Epithelial cell of esophagus (primary cell): ENCODE measurements at regions not wholly inside any gene's neighbourhood (a gene's known extent, or its start where the extent isn't known, plus 50 kb on each side); places are given as distances from the start of the nearest gene placed in this dataset.

Experiments used
- DNase-seq: peaks from one replicate; pipeline ENCODE4 v3.0.0; 2010; ENCODE audit warnings: low read depth
- H3K4me3 ChIP-seq: 2 replicates; pipeline ENCODE4 v1.5.1; 2011; ENCODE audit warnings: mild to moderate bottlenecking, low read length, control low read depth
- TF ChIP-seq, protein P1 (sequence below): IDR thresholded peaks from 2 replicates; pipeline ENCODE4 v1.5.1; 2011; ENCODE audit warnings: low read depth, mild to moderate bottlenecking, low read length, control low read depth, inconsistent platforms; ENCODE audit not compliant: insufficient read depth; ENCODE audit errors: missing control alignments

DNA sequence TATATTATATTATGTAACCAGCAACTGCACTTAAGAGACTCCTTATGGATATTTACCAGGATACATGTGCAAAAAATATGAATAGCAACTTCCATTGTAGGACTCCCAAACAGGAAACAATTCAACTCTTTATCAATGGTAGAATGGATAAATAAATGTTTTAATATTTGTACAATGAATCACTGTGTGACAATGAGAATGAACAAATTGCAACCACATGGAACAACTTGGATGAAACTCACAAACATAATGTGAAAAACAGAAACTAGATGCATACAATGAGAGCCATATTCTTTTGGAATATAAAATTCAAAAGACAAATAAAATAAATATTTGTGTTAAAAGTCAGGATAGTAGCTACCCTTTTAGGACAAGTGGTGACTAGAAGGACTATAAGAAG, 1015.7 kb downstream of the TECRL start:
- TF ChIP-seq, protein P1, sequence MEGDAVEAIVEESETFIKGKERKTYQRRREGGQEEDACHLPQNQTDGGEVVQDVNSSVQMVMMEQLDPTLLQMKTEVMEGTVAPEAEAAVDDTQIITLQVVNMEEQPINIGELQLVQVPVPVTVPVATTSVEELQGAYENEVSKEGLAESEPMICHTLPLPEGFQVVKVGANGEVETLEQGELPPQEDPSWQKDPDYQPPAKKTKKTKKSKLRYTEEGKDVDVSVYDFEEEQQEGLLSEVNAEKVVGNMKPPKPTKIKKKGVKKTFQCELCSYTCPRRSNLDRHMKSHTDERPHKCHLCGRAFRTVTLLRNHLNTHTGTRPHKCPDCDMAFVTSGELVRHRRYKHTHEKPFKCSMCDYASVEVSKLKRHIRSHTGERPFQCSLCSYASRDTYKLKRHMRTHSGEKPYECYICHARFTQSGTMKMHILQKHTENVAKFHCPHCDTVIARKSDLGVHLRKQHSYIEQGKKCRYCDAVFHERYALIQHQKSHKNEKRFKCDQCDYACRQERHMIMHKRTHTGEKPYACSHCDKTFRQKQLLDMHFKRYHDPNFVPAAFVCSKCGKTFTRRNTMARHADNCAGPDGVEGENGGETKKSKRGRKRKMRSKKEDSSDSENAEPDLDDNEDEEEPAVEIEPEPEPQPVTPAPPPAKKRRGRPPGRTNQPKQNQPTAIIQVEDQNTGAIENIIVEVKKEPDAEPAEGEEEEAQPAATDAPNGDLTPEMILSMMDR, result no peak
- no peak overlapping the region for H3K4me3 ChIP-seq

DNA sequence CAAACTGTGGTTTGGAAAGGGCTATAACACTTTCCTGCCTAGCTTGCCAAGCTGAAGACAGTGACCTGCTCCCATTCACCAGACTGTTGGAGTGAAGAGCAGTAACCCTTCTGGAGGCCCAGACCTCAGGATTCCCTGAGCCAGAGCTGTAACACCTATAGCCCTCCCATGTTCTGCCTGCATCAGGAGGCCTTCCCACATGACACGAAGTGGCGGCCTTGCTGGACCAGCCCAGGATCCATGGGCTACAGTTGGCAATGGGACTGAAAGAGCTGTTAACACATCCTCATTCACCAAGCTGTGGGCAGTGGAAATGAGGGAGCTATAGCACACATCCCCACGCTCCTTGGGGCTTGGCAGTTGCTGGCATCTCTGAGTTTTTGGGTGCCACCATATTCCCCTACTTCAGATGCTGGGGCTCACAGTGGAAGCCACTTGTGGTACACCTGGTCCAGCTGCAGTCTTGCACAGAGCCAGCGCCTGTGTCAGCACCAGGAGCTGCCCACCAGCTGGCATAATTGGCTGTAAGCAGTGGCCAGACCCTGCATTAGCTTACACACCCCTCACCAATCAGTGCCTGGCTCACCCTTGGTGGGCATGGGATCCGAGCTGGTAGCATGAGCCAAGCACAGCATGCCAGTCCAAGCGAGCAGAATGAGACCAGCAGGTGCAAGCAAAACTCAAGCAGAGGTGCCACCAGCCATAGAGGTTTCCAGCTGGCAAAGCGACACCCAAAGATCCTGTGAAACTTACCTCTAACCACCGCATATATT, 1029.3 kb downstream of the TECRL start:
- DNase-seq, result no peak
- TF ChIP-seq, protein P1, result no peak
- H3K4me3 ChIP-seq, result no peak overlapping the region

More for the DNA sequence above, 1015.7 kb downstream of the TECRL start:
- DNase-seq, result no peak

DNA sequence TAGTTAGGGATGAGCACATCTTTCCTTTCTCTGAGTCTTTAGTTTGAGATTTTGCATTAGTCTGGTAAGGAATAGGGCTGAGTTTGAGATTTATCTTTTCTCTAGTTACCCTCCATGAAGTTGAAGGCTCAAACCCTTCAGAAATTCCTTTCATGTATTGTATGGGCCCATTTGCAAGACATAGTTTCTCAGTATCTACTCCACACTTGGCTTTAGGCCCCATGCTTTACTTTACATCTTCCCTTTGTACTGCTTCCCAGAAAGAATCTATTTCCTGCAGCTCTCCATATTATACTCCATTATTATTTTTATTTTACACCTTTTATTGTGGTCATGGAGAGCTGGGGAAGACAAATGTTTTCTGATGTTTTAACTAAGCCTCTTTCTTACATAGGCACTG, 1038.2 kb downstream of the TECRL start:
- TF ChIP-seq, protein P1, result no peak
- no peak for DNase-seq
- no peak overlapping the region for H3K4me3 ChIP-seq

DNA sequence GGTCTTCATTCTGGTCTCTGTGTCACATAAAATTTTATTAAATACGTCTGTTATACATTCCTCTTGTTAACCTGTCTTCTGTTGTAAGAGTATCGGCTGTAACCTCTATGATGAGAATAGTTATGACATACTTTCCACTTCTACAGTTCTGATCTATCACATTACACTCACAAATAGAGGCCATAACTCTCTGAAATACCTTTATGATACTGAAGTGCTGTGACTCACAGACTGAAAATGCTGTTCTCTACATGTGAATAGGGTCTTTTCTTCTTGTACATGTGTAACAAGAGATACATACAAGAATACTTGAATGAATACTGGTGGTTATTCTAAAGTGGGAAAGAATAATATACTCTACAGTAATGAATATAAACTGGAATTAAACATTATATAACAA, 1047.6 kb downstream of the TECRL start:
- TF ChIP-seq, protein P1, result no peak
- no peak for DNase-seq
- no peak overlapping the region for H3K4me3 ChIP-seq

DNA sequence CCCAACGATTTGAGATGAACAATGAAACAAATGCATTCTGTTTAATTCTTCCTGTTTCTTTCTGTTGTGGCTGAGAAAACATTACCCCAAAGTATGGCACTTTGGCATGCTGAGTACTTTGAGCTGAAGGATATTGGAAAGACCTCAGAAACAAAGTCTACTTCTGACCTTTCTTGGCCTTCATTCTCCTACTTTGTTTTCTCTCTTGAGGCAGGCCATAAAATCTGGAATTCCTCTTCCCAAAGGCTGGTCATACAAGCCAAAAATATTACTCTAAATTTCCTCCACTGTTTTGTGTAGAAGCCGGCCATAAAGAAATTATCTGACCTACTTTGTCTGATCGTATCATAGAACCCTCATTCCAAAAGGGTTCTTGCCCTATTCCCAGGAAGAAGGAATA, 1048.2 kb downstream of the TECRL start:
- TF ChIP-seq, protein P1, result no peak
- H3K4me3 ChIP-seq, result no peak overlapping the region
- DNase-seq, result no peak

DNA sequence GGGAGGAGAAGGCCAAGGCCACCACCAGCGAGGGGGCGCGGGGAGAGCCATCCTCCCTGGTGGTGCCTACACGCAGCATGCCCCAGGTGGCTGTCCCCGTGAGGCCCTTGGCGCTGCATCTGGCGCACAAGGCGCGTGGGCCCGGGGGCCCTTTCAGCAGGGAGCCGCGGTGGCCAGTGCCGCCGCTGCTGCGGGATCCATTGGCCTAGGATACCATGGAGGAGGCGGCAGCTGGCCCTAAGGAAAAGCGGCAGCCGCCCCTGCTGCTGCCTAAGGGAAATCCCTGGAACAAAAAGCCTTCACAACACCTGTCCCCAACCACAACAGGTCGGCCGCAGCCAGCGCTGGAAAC, 1059.6 kb downstream of the TECRL start:
- TF ChIP-seq, protein P1, result no peak
- H3K4me3 ChIP-seq, result no peak overlapping the region
- DNase-seq, result no peak
